Liver (tissue), 8 donors: ENCODE measurements at regions not wholly inside any gene's neighbourhood (a gene's known extent, or its start where the extent isn't known, plus 50 kb on each side); places are given as distances from the start of the nearest gene placed in this dataset.

Experiments used
- DNase-seq: peaks from one replicate; pipeline ENCODE4 v3.0.0-alpha.2; 2017; ENCODE audit warnings: low spot score
- H3K27ac ChIP-seq, 2 donors: one replicate each; pipeline ENCODE4 v1.7.0; 2013; ENCODE audit warnings: inconsistent platforms in 2 of 2, low read length in 2 of 2, control low read depth in 1 of 2, low read depth in 1 of 2, mild to moderate bottlenecking in 1 of 2
- H3K27me3 ChIP-seq, 4 donors: one replicate each; pipeline versions ENCODE4 v1.6.1 to v1.7.0; 2013; ENCODE audit warnings: low read length in 3 of 4, inconsistent platforms in 1 of 4, mild to moderate bottlenecking in 1 of 4, moderate library complexity in 1 of 4; ENCODE audit not compliant: control insufficient read depth in 4 of 4, insufficient read depth in 4 of 4
- H3K36me3 ChIP-seq, 4 donors: one replicate each; pipeline versions ENCODE4 v1.6.1 to v1.7.0; 2013; ENCODE audit warnings: low read length in 3 of 4, mild to moderate bottlenecking in 3 of 4, low read depth in 1 of 4, moderate library complexity in 1 of 4; ENCODE audit not compliant: control insufficient read depth in 4 of 4, insufficient read depth in 3 of 4
- H3K4me1 ChIP-seq, 4 donors: one replicate each; pipeline versions ENCODE4 v1.6.1 to v1.7.0; 2013; ENCODE audit warnings: low read length in 3 of 4, mild to moderate bottlenecking in 3 of 4, moderate library complexity in 1 of 4; ENCODE audit not compliant: control insufficient read depth in 4 of 4, insufficient read depth in 4 of 4
- H3K4me3 ChIP-seq, 3 donors: one replicate each; pipeline versions ENCODE4 v1.6.1 to v1.7.0; 2013; ENCODE audit warnings: low read length in 3 of 3, control low read depth in 1 of 3, low read depth in 1 of 3, mild to moderate bottlenecking in 1 of 3
- H3K9ac ChIP-seq, 2 donors: one replicate each; pipeline ENCODE4 v1.7.0; 2013; ENCODE audit warnings: low read length in 2 of 2, mild to moderate bottlenecking in 2 of 2, moderate library complexity in 2 of 2, control low read depth in 1 of 2, low read depth in 1 of 2
- H3K9me3 ChIP-seq, 4 donors: one replicate each; pipeline versions ENCODE4 v1.6.1 to v1.7.0; 2013; ENCODE audit warnings: low read length in 3 of 4; ENCODE audit not compliant: control insufficient read depth in 4 of 4
- EGR1 ChIP-seq, 2 donors: IDR thresholded peaks; 2 replicates each; pipeline ENCODE4 v1.6.1; 2016 to 2018; ENCODE audit warnings: antibody characterized with exemption in 2 of 2, low read depth in 2 of 2
- FOXA2 ChIP-seq: IDR thresholded peaks from 2 replicates; pipeline ENCODE4 v1.6.1; 2016; ENCODE audit warnings: antibody characterized with exemption
- GABPA ChIP-seq, 2 donors: IDR thresholded peaks in 1 of 2; conservative IDR thresholded peaks in 1 of 2; 2 replicates each; pipeline ENCODE4 v1.6.1; 2016; ENCODE audit warnings: antibody characterized with exemption in 2 of 2, mild to moderate bottlenecking in 1 of 2, moderate library complexity in 1 of 2
- HNF4G ChIP-seq: IDR thresholded peaks from 2 replicates; pipeline ENCODE4 v1.6.1; 2016; ENCODE audit warnings: antibody characterized with exemption
- JUND ChIP-seq, 2 donors: IDR thresholded peaks; 2 replicates each; pipeline ENCODE4 v1.6.1; 2016; ENCODE audit warnings: antibody characterized with exemption in 2 of 2
- NR2F2 ChIP-seq: IDR thresholded peaks from 2 replicates; pipeline ENCODE4 v1.6.1; 2016; ENCODE audit warnings: antibody characterized with exemption
- RAD21 ChIP-seq, 2 donors: IDR thresholded peaks; 2 replicates each; pipeline ENCODE4 v1.6.1; 2016; ENCODE audit warnings: antibody characterized with exemption in 2 of 2, mild to moderate bottlenecking in 2 of 2
- RXRA ChIP-seq, 2 donors: IDR thresholded peaks; 2 replicates each; pipeline ENCODE4 v1.6.1; 2017 to 2018; ENCODE audit warnings: antibody characterized with exemption in 2 of 2, mild to moderate bottlenecking in 1 of 2
- SP1 ChIP-seq: IDR thresholded peaks from 2 replicates; pipeline ENCODE4 v1.6.1; 2018; ENCODE audit warnings: antibody characterized with exemption, mild to moderate bottlenecking
- TAF1 ChIP-seq: conservative IDR thresholded peaks from 2 replicates; pipeline ENCODE4 v1.6.1; 2016; ENCODE audit warnings: antibody characterized with exemption, mild to moderate bottlenecking
- YY1 ChIP-seq: IDR thresholded peaks from 2 replicates; pipeline ENCODE4 v1.6.1; 2016; ENCODE audit warnings: antibody characterized with exemption, mild to moderate bottlenecking
- WGBS: extraction: QIAGEN DNeasy Blood & Tissue Kit; methylation state at CpG from one replicate; pipeline ENCODE4 v1.1.7; 2013; 5-methylcytosine and 5-hydroxymethylcytosine counted together
- TF ChIP-seq, protein P1 (sequence below): IDR thresholded peaks from 2 replicates; pipeline ENCODE4 v1.6.1; 2016; ENCODE audit warnings: antibody characterized with exemption
- TF ChIP-seq, protein P2 (sequence below): IDR thresholded peaks from 2 replicates; pipeline ENCODE4 v1.6.1; 2016; ENCODE audit warnings: antibody characterized with exemption, mild to moderate bottlenecking
- TF ChIP-seq, protein P3 (sequence below): IDR thresholded peaks from 2 replicates; pipeline ENCODE4 v1.6.1; 2016; ENCODE audit warnings: antibody characterized with exemption
- TF ChIP-seq, protein P4 (sequence below): fragments of 150-350 bp; IDR thresholded peaks from 2 replicates; pipeline ENCODE4 v1.5.1; 2017; ENCODE audit warnings: improper control_type of control experiment, low read depth, low read length; ENCODE audit not compliant: missing input control
- TF ChIP-seq, protein P5 (sequence below): IDR thresholded peaks from 2 replicates; pipeline ENCODE4 v1.6.1; 2016; ENCODE audit warnings: antibody characterized with exemption
- donor health status: healthy.
- donor health status: healthy.
- donor health status: healthy.
- donor health status: healthy.
- donor health status: healthy.

DNA sequence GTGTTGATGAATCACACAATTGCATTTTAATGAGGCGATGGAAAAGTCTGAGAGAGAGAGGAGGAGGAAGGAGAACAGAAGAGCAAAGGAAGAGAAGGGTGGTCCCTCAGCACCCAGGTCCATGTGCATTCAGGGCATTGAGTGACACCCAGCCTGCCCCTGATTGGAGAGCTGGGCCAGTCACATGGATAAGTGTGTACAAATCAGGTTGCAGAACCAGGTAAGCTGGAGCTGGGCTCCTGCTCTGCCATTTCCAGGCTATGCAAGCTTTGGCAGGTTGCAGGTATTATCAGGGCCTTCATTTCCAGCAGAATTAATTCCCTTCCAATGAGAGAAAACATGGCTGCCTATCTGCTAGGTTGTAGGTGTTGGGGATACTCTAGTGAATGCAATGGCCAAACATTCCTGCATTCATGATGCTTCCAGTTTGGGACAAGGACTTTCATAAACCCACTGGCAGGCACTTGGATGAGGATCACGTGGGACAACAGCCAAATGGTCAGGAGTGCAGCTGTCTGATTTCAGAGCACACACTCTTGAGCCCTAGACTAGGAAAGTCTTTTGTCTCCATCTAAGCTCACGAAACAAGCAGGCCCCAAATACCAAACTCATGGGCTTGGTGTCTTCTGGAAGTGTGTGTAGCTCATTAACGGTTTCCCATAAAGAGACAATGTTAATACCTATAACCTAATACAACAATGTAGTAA lies 577.9 kb upstream of the CDH5 start:
- no peaks in the 10 kb centered on the region for H3K36me3 ChIP-seq
- 86% methylated on average over 4 of the region's 4 CpGs for WGBS
- H3K27ac ChIP-seq = no peak overlapping the region
- H3K4me3 ChIP-seq = no peak overlapping the region
- DNase-seq = no peak
- no peak overlapping the region for H3K9ac ChIP-seq
- H3K9me3 ChIP-seq = no peaks in the 10 kb centered on the region
- TF ChIP-seq YY1 (no peak), GABPA (IDR thresholded peaks at IDR 0.05 in 1 of 2, conservative IDR thresholded peaks at IDR 0.05 in 1 of 2) (no peak), FOXA2 (no peak), TAF1 (no peak), RXRA (IDR thresholded peaks at IDR 0.05) (no peak), RAD21 (IDR thresholded peaks at IDR 0.05) (no peak), JUND (IDR thresholded peaks at IDR 0.05) (no peak), NR2F2 (no peak)
- TF ChIP-seq, protein P1, sequence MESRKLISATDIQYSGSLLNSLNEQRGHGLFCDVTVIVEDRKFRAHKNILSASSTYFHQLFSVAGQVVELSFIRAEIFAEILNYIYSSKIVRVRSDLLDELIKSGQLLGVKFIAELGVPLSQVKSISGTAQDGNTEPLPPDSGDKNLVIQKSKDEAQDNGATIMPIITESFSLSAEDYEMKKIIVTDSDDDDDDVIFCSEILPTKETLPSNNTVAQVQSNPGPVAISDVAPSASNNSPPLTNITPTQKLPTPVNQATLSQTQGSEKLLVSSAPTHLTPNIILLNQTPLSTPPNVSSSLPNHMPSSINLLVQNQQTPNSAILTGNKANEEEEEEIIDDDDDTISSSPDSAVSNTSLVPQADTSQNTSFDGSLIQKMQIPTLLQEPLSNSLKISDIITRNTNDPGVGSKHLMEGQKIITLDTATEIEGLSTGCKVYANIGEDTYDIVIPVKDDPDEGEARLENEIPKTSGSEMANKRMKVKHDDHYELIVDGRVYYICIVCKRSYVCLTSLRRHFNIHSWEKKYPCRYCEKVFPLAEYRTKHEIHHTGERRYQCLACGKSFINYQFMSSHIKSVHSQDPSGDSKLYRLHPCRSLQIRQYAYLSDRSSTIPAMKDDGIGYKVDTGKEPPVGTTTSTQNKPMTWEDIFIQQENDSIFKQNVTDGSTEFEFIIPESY = no peak
- TF ChIP-seq, protein P2, sequence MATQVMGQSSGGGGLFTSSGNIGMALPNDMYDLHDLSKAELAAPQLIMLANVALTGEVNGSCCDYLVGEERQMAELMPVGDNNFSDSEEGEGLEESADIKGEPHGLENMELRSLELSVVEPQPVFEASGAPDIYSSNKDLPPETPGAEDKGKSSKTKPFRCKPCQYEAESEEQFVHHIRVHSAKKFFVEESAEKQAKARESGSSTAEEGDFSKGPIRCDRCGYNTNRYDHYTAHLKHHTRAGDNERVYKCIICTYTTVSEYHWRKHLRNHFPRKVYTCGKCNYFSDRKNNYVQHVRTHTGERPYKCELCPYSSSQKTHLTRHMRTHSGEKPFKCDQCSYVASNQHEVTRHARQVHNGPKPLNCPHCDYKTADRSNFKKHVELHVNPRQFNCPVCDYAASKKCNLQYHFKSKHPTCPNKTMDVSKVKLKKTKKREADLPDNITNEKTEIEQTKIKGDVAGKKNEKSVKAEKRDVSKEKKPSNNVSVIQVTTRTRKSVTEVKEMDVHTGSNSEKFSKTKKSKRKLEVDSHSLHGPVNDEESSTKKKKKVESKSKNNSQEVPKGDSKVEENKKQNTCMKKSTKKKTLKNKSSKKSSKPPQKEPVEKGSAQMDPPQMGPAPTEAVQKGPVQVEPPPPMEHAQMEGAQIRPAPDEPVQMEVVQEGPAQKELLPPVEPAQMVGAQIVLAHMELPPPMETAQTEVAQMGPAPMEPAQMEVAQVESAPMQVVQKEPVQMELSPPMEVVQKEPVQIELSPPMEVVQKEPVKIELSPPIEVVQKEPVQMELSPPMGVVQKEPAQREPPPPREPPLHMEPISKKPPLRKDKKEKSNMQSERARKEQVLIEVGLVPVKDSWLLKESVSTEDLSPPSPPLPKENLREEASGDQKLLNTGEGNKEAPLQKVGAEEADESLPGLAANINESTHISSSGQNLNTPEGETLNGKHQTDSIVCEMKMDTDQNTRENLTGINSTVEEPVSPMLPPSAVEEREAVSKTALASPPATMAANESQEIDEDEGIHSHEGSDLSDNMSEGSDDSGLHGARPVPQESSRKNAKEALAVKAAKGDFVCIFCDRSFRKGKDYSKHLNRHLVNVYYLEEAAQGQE = no peak
- TF ChIP-seq, protein P3, sequence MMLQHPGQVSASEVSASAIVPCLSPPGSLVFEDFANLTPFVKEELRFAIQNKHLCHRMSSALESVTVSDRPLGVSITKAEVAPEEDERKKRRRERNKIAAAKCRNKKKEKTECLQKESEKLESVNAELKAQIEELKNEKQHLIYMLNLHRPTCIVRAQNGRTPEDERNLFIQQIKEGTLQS = no peak
- H3K4me1 ChIP-seq = no peaks in the 10 kb centered on the region
- H3K27me3 ChIP-seq = no peaks in the 10 kb centered on the region

DNA sequence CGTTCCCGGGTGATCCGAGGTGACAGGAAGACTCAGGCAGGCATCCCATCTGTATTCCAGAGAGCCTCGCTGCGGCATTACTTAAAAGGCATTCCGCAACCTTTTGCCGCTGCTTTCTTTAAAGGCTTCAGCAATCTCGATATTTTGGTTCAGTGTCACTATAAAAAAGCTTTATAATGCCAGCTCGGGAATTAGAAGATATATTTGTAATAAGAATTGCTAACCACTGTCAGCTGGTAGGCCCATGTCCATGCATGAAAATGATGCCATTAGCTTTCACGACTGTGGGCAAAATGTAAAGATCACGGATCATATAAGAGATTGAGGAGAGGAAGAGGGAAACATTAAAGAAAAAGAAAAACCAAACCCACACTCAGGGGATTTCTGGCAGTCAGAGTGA lies 578.6 kb upstream of the CDH5 start:
- Histone ChIP-seq H3K36me3 (no peaks in the 10 kb centered on the region), H3K4me3 (no peak overlapping the region), H3K9ac (no peak overlapping the region), H3K4me1 (no peaks in the 10 kb centered on the region), H3K27me3 (no peaks in the 10 kb centered on the region), H3K27ac (no peak overlapping the region), H3K9me3 (no peaks in the 10 kb centered on the region)
- no peak for DNase-seq
- no peak for TF ChIP-seq EGR1 (IDR thresholded peaks at IDR 0.05; ENCODE audit: low read depth in 2 of 2)
- WGBS = 82% methylated on average over 11 of the region's 11 CpGs

DNA sequence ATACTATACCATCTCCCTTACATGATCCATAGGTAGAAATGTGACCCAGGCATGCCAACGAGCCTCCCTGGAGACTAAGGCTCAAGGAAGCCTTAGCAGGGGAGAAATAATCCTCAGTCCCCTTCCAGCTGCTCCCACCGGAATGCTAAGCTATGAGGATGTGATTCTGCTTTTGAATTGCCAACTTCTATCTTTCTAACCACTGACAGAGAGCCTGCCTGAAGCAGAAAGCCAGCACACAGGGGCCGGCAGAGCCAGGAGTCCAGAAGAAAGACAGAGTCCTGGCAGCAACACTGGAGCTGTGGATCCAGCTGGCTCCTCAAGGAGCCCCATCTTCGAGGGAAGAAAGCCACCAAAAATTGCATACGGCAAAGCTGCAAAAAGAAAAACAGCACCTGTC lies 579.6 kb upstream of the CDH5 start:
- no peaks in the 10 kb centered on the region for H3K9me3 ChIP-seq
- H3K36me3 ChIP-seq = no peaks in the 10 kb centered on the region
- H3K9ac ChIP-seq = no peak overlapping the region
- 28% methylated on average over 5 of the region's 5 CpGs for WGBS
- no peaks in the 10 kb centered on the region for H3K27me3 ChIP-seq
- DNase-seq = no peak
- H3K4me3 ChIP-seq = no peak overlapping the region
- no peaks in the 10 kb centered on the region for H3K4me1 ChIP-seq
- H3K27ac ChIP-seq = no peak overlapping the region
- TF ChIP-seq NR2F2 (no peak), GABPA (IDR thresholded peaks at IDR 0.05 in 1 of 2, conservative IDR thresholded peaks at IDR 0.05 in 1 of 2) (no peak), TAF1 (no peak), HNF4G (no peak), SP1 (no peak)
- TF ChIP-seq, protein P4, sequence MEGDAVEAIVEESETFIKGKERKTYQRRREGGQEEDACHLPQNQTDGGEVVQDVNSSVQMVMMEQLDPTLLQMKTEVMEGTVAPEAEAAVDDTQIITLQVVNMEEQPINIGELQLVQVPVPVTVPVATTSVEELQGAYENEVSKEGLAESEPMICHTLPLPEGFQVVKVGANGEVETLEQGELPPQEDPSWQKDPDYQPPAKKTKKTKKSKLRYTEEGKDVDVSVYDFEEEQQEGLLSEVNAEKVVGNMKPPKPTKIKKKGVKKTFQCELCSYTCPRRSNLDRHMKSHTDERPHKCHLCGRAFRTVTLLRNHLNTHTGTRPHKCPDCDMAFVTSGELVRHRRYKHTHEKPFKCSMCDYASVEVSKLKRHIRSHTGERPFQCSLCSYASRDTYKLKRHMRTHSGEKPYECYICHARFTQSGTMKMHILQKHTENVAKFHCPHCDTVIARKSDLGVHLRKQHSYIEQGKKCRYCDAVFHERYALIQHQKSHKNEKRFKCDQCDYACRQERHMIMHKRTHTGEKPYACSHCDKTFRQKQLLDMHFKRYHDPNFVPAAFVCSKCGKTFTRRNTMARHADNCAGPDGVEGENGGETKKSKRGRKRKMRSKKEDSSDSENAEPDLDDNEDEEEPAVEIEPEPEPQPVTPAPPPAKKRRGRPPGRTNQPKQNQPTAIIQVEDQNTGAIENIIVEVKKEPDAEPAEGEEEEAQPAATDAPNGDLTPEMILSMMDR = no peak
- TF ChIP-seq, protein P5, sequence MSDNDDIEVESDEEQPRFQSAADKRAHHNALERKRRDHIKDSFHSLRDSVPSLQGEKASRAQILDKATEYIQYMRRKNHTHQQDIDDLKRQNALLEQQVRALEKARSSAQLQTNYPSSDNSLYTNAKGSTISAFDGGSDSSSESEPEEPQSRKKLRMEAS = no peak
- TF ChIP-seq, protein P2 = no peak
